ENCODE measurements at regions not wholly inside any gene's neighbourhood (a gene's known extent, or its start where the extent isn't known, plus 50 kb on each side); places are given as distances from the start of the nearest gene placed in this dataset.
"Not testable (repeated sequence)": the region's sequence is repeated elsewhere in the genome, so short reads cannot be mapped to it uniquely, and the experiment has no call there.

DNA sequence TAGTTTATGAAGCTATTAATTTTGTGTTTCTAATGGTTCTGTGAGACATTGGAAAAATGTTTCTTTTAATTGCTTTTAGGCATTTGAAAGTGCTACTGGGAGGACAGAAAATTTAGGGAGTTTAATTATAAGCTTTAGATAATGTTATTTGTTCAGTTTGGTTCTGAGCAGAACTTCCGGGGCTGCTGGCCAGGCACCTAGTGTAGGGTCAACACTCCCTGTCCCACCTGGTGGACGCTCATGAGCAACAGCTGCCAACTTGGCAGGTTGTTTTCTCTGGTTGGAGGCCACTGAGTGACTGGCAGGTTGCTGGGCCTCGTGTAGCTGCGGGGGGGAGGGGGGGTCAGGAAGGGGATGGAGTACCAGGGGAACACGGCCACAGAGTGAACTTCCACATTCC lies 250.2 kb downstream of the RTP5 start:
- not testable (repeated sequence) for TF ChIP-seq POLR2AphosphoS5 (IDR thresholded peaks at IDR 0.05; ENCODE audit: low read depth, low read length); POLR2A (IDR thresholded peaks at IDR 0.05; ENCODE audit: borderline replicate concordance, extremely low read depth, insufficient read depth, insufficient read length); YY1 (IDR thresholded peaks at IDR 0.05; ENCODE audit: extremely low read depth, insufficient replicate concordance, low read depth, low read length); ELF1 (IDR thresholded peaks at IDR 0.05; ENCODE audit: borderline replicate concordance, low read depth); FOSL1 (IDR thresholded peaks at IDR 0.05; ENCODE audit: low read depth); CEBPB (IDR thresholded peaks at IDR 0.05; ENCODE audit: low read depth); SIN3A (IDR thresholded peaks at IDR 0.05; ENCODE audit: low read depth); RAD21 (IDR thresholded peaks at IDR 0.05; ENCODE audit: low read depth)
- TF ChIP-seq, protein P1, sequence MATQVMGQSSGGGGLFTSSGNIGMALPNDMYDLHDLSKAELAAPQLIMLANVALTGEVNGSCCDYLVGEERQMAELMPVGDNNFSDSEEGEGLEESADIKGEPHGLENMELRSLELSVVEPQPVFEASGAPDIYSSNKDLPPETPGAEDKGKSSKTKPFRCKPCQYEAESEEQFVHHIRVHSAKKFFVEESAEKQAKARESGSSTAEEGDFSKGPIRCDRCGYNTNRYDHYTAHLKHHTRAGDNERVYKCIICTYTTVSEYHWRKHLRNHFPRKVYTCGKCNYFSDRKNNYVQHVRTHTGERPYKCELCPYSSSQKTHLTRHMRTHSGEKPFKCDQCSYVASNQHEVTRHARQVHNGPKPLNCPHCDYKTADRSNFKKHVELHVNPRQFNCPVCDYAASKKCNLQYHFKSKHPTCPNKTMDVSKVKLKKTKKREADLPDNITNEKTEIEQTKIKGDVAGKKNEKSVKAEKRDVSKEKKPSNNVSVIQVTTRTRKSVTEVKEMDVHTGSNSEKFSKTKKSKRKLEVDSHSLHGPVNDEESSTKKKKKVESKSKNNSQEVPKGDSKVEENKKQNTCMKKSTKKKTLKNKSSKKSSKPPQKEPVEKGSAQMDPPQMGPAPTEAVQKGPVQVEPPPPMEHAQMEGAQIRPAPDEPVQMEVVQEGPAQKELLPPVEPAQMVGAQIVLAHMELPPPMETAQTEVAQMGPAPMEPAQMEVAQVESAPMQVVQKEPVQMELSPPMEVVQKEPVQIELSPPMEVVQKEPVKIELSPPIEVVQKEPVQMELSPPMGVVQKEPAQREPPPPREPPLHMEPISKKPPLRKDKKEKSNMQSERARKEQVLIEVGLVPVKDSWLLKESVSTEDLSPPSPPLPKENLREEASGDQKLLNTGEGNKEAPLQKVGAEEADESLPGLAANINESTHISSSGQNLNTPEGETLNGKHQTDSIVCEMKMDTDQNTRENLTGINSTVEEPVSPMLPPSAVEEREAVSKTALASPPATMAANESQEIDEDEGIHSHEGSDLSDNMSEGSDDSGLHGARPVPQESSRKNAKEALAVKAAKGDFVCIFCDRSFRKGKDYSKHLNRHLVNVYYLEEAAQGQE (IDR thresholded peaks at IDR 0.05; ENCODE audit: low read depth): not testable (repeated sequence)
- TF ChIP-seq, protein P2, sequence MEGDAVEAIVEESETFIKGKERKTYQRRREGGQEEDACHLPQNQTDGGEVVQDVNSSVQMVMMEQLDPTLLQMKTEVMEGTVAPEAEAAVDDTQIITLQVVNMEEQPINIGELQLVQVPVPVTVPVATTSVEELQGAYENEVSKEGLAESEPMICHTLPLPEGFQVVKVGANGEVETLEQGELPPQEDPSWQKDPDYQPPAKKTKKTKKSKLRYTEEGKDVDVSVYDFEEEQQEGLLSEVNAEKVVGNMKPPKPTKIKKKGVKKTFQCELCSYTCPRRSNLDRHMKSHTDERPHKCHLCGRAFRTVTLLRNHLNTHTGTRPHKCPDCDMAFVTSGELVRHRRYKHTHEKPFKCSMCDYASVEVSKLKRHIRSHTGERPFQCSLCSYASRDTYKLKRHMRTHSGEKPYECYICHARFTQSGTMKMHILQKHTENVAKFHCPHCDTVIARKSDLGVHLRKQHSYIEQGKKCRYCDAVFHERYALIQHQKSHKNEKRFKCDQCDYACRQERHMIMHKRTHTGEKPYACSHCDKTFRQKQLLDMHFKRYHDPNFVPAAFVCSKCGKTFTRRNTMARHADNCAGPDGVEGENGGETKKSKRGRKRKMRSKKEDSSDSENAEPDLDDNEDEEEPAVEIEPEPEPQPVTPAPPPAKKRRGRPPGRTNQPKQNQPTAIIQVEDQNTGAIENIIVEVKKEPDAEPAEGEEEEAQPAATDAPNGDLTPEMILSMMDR (IDR thresholded peaks at IDR 0.05 in 2 of 3, conservative IDR thresholded peaks at IDR 0.05 in 1 of 3; ENCODE audit: borderline replicate concordance in 1 of 3, insufficient read depth in 1 of 3, low read depth in 2 of 3, low read length in 2 of 3): not testable (repeated sequence)
- TF ChIP-seq, protein P3, sequence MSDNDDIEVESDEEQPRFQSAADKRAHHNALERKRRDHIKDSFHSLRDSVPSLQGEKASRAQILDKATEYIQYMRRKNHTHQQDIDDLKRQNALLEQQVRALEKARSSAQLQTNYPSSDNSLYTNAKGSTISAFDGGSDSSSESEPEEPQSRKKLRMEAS (IDR thresholded peaks at IDR 0.05): not testable (repeated sequence)
